Gastroesophageal sphincter (tissue), 4 donors: ENCODE measurements at regions not wholly inside any gene's neighbourhood (a gene's known extent, or its start where the extent isn't known, plus 50 kb on each side); places are given as distances from the start of the nearest gene placed in this dataset.

ENCODE experiments used
- ATAC-seq: fragments of 150-250 bp; one replicate; pipeline ENCODE4 v1.9.1; 2016; ENCODE audit warnings: mild to moderate bottlenecking, moderate library complexity
- H3K27ac ChIP-seq, 4 donors: fragments of 200-600 bp; sonication (generic) in 3 of 4; 1 replicate in 3 of 4; 2 replicates in 1 of 4; pipeline ENCODE4 v1.5.1; 2016 to 2019
- H3K27me3 ChIP-seq: fragments of 200-600 bp; sonication (generic); one replicate; pipeline ENCODE4 v1.5.1; 2019
- H3K36me3 ChIP-seq, 2 donors: fragments of 200-600 bp; sonication (generic); one replicate each; pipeline ENCODE4 v1.5.1; 2019; ENCODE audit warnings: control low read depth in 1 of 2
- H3K4me1 ChIP-seq, 3 donors: fragments of 200-600 bp; sonication (generic); 1 replicate in 2 of 3; 2 replicates in 1 of 3; pipeline ENCODE4 v1.5.1; 2016 to 2019; ENCODE audit warnings: control low read depth in 2 of 3
- H3K4me3 ChIP-seq, 2 donors: fragments of 200-600 bp; sonication (generic); one replicate each; pipeline ENCODE4 v1.5.1; 2019; ENCODE audit warnings: mild to moderate bottlenecking in 1 of 2, moderate library complexity in 1 of 2
- H3K9me3 ChIP-seq, 3 donors: fragments of 200-600 bp; sonication (generic); one replicate each; pipeline ENCODE4 v1.5.1; 2017 to 2019; ENCODE audit warnings: control low read depth in 2 of 3
- EP300 ChIP-seq: sonication (generic); formaldehyde crosslinking; IDR thresholded peaks from one replicate; pipeline ENCODE4 v1.6.1; 2017; ENCODE audit warnings: antibody characterized with exemption, mild to moderate bottlenecking
- POLR2A ChIP-seq, 2 donors: fragments of 450-650 bp; IDR thresholded peaks; one replicate each; pipeline ENCODE4 v1.6.1; 2017; ENCODE audit warnings: antibody characterized with exemption in 2 of 2, mild to moderate bottlenecking in 2 of 2, moderate library complexity in 1 of 2
- POLR2AphosphoS5 ChIP-seq: sonication (generic); formaldehyde crosslinking; IDR thresholded peaks from one replicate; pipeline ENCODE4 v1.6.1; 2017; ENCODE audit warnings: antibody characterized with exemption
- WGBS, 2 donors: methylation state at CpG; one replicate each; pipeline ENCODE4 v1.1.5; 2018; ENCODE audit warnings: low coverage in 1 of 2; 5-methylcytosine and 5-hydroxymethylcytosine counted together
- TF ChIP-seq, protein P1 (sequence below), 4 experiments: fragments of 200-600 bp in 2 of 4; fragments of 450-650 bp in 2 of 4; sonication (generic) in 1 of 4; IDR thresholded peaks; one replicate each; pipeline ENCODE4 v1.5.1; 2017 to 2019; ENCODE audit warnings: antibody characterized with exemption in 4 of 4, mild to moderate bottlenecking in 2 of 4, moderate library complexity in 2 of 4

DNA sequence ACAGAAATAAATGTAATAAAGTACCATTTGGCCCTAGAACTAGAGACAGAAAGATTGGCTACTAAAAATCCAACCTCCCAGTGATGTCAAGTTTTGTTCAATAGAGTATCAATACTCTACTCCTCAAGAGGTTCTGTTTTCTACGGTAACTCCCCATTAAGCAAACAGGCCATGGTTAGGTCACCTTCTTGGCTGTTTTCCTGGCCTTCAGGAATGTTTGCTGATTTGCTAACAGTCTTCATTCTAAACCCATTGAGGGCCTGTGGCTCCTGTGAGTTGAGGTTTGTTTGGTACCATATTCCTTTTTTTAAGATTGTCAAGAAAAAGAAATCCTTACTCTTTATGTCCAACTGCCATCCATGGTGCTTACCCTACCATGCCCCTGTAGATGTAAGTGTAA lies 1022.0 kb upstream of the TMEM132C start:
- WGBS, 2 donors, result 88% methylated on average over 1 of the region's 1 CpG; no CpG with 5 or more reads in 1 of the 2 donors
- TF ChIP-seq POLR2A (IDR thresholded peaks at IDR 0.05), result no peak
- TF ChIP-seq, protein P1, sequence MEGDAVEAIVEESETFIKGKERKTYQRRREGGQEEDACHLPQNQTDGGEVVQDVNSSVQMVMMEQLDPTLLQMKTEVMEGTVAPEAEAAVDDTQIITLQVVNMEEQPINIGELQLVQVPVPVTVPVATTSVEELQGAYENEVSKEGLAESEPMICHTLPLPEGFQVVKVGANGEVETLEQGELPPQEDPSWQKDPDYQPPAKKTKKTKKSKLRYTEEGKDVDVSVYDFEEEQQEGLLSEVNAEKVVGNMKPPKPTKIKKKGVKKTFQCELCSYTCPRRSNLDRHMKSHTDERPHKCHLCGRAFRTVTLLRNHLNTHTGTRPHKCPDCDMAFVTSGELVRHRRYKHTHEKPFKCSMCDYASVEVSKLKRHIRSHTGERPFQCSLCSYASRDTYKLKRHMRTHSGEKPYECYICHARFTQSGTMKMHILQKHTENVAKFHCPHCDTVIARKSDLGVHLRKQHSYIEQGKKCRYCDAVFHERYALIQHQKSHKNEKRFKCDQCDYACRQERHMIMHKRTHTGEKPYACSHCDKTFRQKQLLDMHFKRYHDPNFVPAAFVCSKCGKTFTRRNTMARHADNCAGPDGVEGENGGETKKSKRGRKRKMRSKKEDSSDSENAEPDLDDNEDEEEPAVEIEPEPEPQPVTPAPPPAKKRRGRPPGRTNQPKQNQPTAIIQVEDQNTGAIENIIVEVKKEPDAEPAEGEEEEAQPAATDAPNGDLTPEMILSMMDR (IDR thresholded peaks at IDR 0.05), result no peak
- no peak for TF ChIP-seq POLR2AphosphoS5
- TF ChIP-seq EP300, result no peak
- Histone ChIP-seq H3K9me3 (no peaks in the 10 kb centered on the region), H3K4me3 (no peak overlapping the region), H3K4me1 (no peaks in the 10 kb centered on the region), H3K36me3 (no peaks in the 10 kb centered on the region), H3K27me3 (peaks cover 4% of the 10 kb centered on the region), H3K27ac (no peak overlapping the region)
- ATAC-seq, result no peak

DNA sequence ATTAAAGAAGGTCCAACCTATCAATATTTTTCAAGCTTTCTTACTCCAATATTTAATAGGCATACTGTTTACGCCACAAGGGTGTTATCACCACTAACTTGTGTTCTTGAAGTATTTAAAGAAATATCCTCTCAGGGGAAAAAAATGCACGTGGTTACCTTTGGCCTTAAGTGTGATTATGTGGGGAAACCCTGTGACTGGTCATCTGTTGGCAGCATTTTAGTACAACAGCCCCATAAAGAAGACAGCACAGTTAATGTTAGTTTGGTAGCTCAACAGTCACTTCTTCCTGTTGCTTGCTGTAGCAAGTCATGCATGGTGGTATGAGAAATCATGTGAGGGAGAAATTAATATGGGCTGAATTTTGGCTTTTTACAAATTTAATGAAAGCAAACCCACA lies 1021.5 kb upstream of the TMEM132C start:
- Histone ChIP-seq H3K9me3 (no peaks in the 10 kb centered on the region), H3K27ac (no peak overlapping the region), H3K27me3 (peaks cover 4% of the 10 kb centered on the region), H3K4me3 (no peak overlapping the region), H3K4me1 (no peaks in the 10 kb centered on the region), H3K36me3 (no peaks in the 10 kb centered on the region)
- TF ChIP-seq POLR2A (IDR thresholded peaks at IDR 0.05) (no peak), POLR2AphosphoS5 (no peak), EP300 (no peak)
- TF ChIP-seq, protein P1 (IDR thresholded peaks at IDR 0.05), result no peak
- no peak for ATAC-seq
- 51 to 75% methylated on average over 2 of the region's 2 CpGs for WGBS, 2 donors

DNA sequence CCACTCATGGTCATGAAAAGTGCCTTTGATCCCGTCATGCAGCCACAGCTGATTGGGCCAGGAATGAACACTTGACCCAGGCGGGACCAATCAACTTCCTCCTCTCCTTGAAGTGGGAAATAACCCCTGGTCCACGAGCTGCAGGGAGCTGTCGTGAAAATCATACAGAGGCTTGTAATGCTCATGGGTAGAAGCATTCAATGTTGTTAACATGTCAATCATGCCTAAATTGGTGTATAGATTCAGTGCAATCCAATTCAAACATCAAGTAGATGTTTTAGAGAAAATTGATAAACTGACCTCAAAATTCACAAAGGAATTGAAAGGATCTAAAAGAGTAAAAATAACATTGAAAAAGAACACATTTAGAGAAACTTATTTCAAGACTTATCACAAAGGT lies 1019.0 kb upstream of the TMEM132C start:
- Histone ChIP-seq H3K27me3 (peaks cover 9% of the 10 kb centered on the region), H3K4me3 (no peak overlapping the region), H3K36me3 (no peaks in the 10 kb centered on the region), H3K9me3 (no peaks in the 10 kb centered on the region), H3K4me1 (no peaks in the 10 kb centered on the region), H3K27ac (no peak overlapping the region)
- 47 to 64% methylated on average over 2 to 3 of the region's 4 CpGs for WGBS, 2 donors
- TF ChIP-seq, protein P1 (IDR thresholded peaks at IDR 0.05), result no peak
- TF ChIP-seq POLR2A (IDR thresholded peaks at IDR 0.05), result no peak
- no peak for TF ChIP-seq EP300
- ATAC-seq, result no peak

DNA sequence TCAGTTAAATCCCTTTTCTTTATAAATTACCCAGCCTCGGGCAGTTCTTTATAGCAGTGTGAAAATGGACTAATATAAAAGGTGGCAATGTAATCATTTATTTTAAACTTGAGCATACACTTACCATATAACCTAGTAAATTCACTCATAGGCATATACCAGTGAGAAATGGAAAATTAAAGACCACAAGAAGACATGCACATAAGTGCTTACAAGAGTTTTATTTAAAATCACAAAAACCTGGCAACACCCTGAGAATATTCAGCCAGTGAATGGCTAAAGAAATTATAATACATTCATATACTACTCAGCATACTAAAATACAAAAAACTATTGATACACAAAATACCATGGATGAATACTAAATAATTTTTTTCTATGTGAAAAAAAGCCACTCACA lies 1017.5 kb upstream of the TMEM132C start:
- Histone ChIP-seq H3K36me3 (no peaks in the 10 kb centered on the region), H3K4me3 (no peak overlapping the region), H3K27me3 (peaks cover 15% of the 10 kb centered on the region), H3K27ac (no peak overlapping the region), H3K9me3 (no peaks in the 10 kb centered on the region), H3K4me1 (no peaks in the 10 kb centered on the region)
- ATAC-seq, result no peak
- 50 to 60% methylated on average over 1 of the region's 1 CpG for whole genome bisulfite sequencing, 2 donors
- TF ChIP-seq POLR2AphosphoS5, result no peak
- TF ChIP-seq, protein P1 (IDR thresholded peaks at IDR 0.05), result no peak
- TF ChIP-seq EP300, result no peak
- no peak for TF ChIP-seq POLR2A (IDR thresholded peaks at IDR 0.05)

GRCh38 chr12:127253797-127254327 lies 1013.1 kb upstream of the TMEM132C start:
- H3K27ac ChIP-seq, result no peak overlapping the region
- H3K36me3 ChIP-seq, result no peaks in the 10 kb centered on the region
- WGBS, 2 donors, result 71 to 73% methylated on average over 7 of the region's 7 CpGs
- no peaks in the 10 kb centered on the region for H3K9me3 ChIP-seq
- ATAC-seq, result no peak
- H3K27me3 ChIP-seq, result peaks cover 15% of the 10 kb centered on the region
- H3K4me3 ChIP-seq, result no peak overlapping the region
- no peaks in the 10 kb centered on the region for H3K4me1 ChIP-seq
- TF ChIP-seq, protein P1 (IDR thresholded peaks at IDR 0.05), result no peak
- TF ChIP-seq EP300 (no peak), POLR2A (IDR thresholded peaks at IDR 0.05) (no peak), POLR2AphosphoS5 (no peak)
